DND-41 (cell line): ENCODE measurements at regions not wholly inside any gene's neighbourhood (a gene's known extent, or its start where the extent isn't known, plus 50 kb on each side); places are given as distances from the start of the nearest gene placed in this dataset.

Experiments
- CTCF ChIP-seq: IDR thresholded peaks from 2 replicates; pipeline ENCODE4 v1.5.1; 2012; ENCODE audit warnings: borderline replicate concordance, low read length, moderate library complexity, mild to moderate bottlenecking; ENCODE audit not compliant: poor library complexity, severe bottlenecking; ENCODE audit errors: extremely low read depth
- EZH2 ChIP-seq: IDR thresholded peaks from 3 replicates; pipeline ENCODE4 v1.6.1; 2012; ENCODE audit warnings: borderline replicate concordance, low read depth, mild to moderate bottlenecking, moderate library complexity, low read length, inconsistent platforms; ENCODE audit not compliant: severe bottlenecking

DNA sequence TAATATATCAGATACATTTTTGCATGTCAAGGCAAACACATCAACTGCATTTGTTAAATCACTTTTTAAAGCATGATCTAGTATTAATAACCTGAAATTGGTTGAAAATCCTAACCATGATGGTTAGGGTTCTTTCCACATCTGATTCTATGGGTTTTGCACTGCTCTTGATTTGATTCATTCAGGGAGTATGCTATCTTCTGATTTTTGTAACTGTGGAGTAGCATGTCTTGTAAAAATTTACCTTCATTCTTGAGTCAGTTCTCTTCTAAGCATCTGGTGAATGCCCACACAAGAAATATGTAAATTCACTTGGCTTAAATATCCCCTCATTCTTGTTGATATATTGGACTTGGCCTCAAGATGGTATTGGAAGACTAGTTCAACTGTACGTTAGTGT is 178.7 kb downstream of the KLF6 start:
- TF ChIP-seq CTCF (no peak), EZH2 (no peak)
